RWPE2 (cell line): ENCODE measurements at regions not wholly inside any gene's neighbourhood (a gene's known extent, or its start where the extent isn't known, plus 50 kb on each side); places are given as distances from the start of the nearest gene placed in this dataset.

Experiments used
- ATAC-seq: fragments of 200-7000 bp; cut with Tn5 transposase; 3 replicates; pipeline ENCODE4 v1.9.1; 2021; ENCODE audit warnings: low read depth
- DNase-seq: peaks from one replicate; pipeline ENCODE4 v3.0.0-alpha.2; 2020; ENCODE audit warnings: low spot score
- H3K27ac ChIP-seq: fragments of 450-650 bp; 2 replicates; pipeline ENCODE4 v1.5.1; 2017; ENCODE audit warnings: mild to moderate bottlenecking; ENCODE audit not compliant: poor library complexity, severe bottlenecking
- H3K27me3 ChIP-seq: fragments of 250-450 bp; sonication (Bioruptor Pico); 2 replicates; pipeline ENCODE4 v1.5.1; 2021; ENCODE audit warnings: mild to moderate bottlenecking, moderate library complexity; ENCODE audit not compliant: insufficient read depth, poor library complexity, severe bottlenecking
- H3K36me3 ChIP-seq: fragments of 250-450 bp; sonication (Bioruptor Pico); 2 replicates; pipeline ENCODE4 v1.5.1; 2020; ENCODE audit warnings: low read depth, mild to moderate bottlenecking, moderate library complexity
- H3K4me1 ChIP-seq: fragments of 250-450 bp; sonication (Bioruptor Pico); 2 replicates; pipeline ENCODE4 v1.5.1; 2021; ENCODE audit warnings: mild to moderate bottlenecking, moderate library complexity; ENCODE audit not compliant: insufficient read depth, poor library complexity, severe bottlenecking
- H3K4me3 ChIP-seq: fragments of 250-450 bp; sonication (Bioruptor Pico); 2 replicates; pipeline ENCODE4 v1.5.1; 2021; ENCODE audit warnings: mild to moderate bottlenecking, moderate library complexity; ENCODE audit not compliant: severe bottlenecking
- H3K9me3 ChIP-seq: fragments of 250-450 bp; sonication (Bioruptor Pico); 2 replicates; pipeline ENCODE4 v1.5.1; 2021; ENCODE audit warnings: mild to moderate bottlenecking, moderate library complexity; ENCODE audit not compliant: severe bottlenecking
- CTCF ChIP-seq: fragments of 450-650 bp; IDR thresholded peaks from one replicate; pipeline ENCODE4 v1.5.1; 2017; ENCODE audit warnings: mild to moderate bottlenecking, moderate library complexity; ENCODE audit not compliant: poor library complexity, severe bottlenecking

- Histone ChIP-seq H3K9me3 (no peaks in the 10 kb centered on the region), H3K27ac (no peak overlapping the region), H3K4me3 (no peak overlapping the region), H3K4me1 (no peaks in the 10 kb centered on the region), H3K36me3 (no peaks in the 10 kb centered on the region), H3K27me3 (no peaks in the 10 kb centered on the region)
- ATAC-seq (no peak), DNase-seq (no peak)
- TF ChIP-seq CTCF = no peak
Measured at GRCh38 chr2:116238511-116238910, 1576.0 kb upstream of the DDX18 start.

- Histone ChIP-seq H3K27ac (no peak overlapping the region), H3K4me1 (no peaks in the 10 kb centered on the region), H3K4me3 (no peak overlapping the region), H3K36me3 (no peaks in the 10 kb centered on the region), H3K9me3 (no peaks in the 10 kb centered on the region), H3K27me3 (no peaks in the 10 kb centered on the region)
- TF ChIP-seq CTCF = no peak
- no peak for DNase-seq
- ATAC-seq = no peak
Measured at GRCh38 chr2:116250376-116250775, 1564.1 kb upstream of the DDX18 start.

- Histone ChIP-seq H3K27me3 (no peaks in the 10 kb centered on the region), H3K4me1 (no peaks in the 10 kb centered on the region), H3K9me3 (peaks cover 2% of the 10 kb centered on the region), H3K36me3 (no peaks in the 10 kb centered on the region), H3K4me3 (no peak overlapping the region), H3K27ac (no peak overlapping the region)
- no peak for DNase-seq
- TF ChIP-seq CTCF = no peak
- no peak for ATAC-seq
Measured at GRCh38 chr2:116264872-116265271, 1549.6 kb upstream of the DDX18 start.

GRCh38 chr2:116269040-116269439 is 1545.5 kb upstream of the DDX18 start:
- DNase-seq (no peak), ATAC-seq (no peak)
- Histone ChIP-seq H3K36me3 (no peaks in the 10 kb centered on the region), H3K4me1 (no peaks in the 10 kb centered on the region), H3K27ac (no peak overlapping the region), H3K9me3 (peaks cover 2% of the 10 kb centered on the region), H3K27me3 (no peaks in the 10 kb centered on the region), H3K4me3 (no peak overlapping the region)
- TF ChIP-seq CTCF = no peak

- no peak overlapping the region for H3K27ac ChIP-seq
- no peaks in the 10 kb centered on the region for H3K36me3 ChIP-seq
- no peak for TF ChIP-seq CTCF
- no peaks in the 10 kb centered on the region for H3K9me3 ChIP-seq
- no peak for ATAC-seq
- no peak overlapping the region for H3K4me3 ChIP-seq
- H3K27me3 ChIP-seq = no peaks in the 10 kb centered on the region
- no peak for DNase-seq
- H3K4me1 ChIP-seq = no peaks in the 10 kb centered on the region
Measured at GRCh38 chr2:116304328-116304727, 1510.2 kb upstream of the DDX18 start.
